IPS-18c (cell line): ENCODE measurements at regions not wholly inside any gene's neighbourhood (a gene's known extent, or its start where the extent isn't known, plus 50 kb on each side); places are given as distances from the start of the nearest gene placed in this dataset.
A peak's percentile ranks its signal among the peaks of the same experiment; 100 is the strongest.
"Not testable (repeated sequence)": the region's sequence is repeated elsewhere in the genome, so short reads cannot be mapped to it uniquely, and the experiment has no call there.

Experiments
- H3K4me3 ChIP-seq: 2 replicates; pipeline ENCODE4 v1.7.0; 2013; ENCODE audit warnings: low read depth, mild to moderate bottlenecking, low read length, moderate library complexity; ENCODE audit not compliant: insufficient read depth
- H3K9me3 ChIP-seq: one replicate; pipeline ENCODE4 v1.6.1; 2013; ENCODE audit warnings: mild to moderate bottlenecking, low read length, moderate library complexity; ENCODE audit not compliant: control insufficient read depth, insufficient read depth

DNA sequence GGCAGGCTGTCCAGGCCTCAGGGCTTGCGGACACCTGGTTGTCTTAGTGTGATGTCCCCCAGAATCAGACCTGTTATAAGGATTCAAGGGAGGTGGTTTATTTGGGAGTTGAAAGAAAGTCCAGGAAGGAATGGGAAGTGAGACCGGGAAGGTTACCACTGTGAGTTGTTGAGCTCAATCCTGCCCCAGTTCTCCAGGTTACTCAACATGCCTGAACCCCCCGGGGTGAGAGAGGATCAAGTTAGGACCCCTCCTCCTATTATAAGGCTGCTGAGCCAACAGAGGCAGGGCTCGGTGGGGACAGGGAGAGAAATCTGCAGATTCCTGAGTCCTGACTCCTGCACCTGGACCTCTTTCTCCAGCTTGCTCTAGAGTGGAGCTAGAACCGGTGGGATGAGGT, 86.4 kb downstream of the MRM1 start:
- H3K9me3 ChIP-seq, result no peaks in the 10 kb centered on the region

DNA sequence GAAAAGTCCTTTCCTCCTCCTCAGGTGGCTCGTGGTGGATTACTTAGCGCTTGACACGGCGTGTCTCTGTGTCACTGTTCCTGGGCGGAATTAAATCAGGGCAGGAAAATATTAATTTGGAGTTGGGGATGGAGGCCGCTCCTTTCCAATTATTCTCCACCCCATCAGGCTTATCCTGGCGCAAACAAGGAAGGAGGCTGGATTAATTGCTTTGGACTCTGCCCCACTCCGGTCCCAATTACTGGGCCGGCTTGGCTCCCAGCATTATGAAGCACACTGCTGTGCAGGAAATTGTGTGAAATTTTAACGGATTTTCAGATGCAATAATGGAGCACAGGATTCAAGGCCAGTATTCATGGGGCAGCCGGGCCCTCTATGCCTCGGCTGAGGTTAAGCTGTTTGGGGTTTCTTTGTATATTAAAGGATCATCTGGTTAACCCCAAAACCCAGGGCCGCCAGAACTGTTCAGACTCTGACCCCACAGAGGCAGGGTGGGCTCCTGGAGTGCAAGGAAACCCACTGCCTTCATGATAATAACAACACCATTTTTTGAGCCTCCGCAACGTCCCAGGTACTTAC, 87.8 kb downstream of the MRM1 start:
- Histone ChIP-seq H3K4me3 (no peak overlapping the region), H3K9me3 (peaks cover under 1% of the 10 kb centered on the region)

More for the DNA sequence above, 86.4 kb downstream of the MRM1 start:
- H3K4me3 ChIP-seq, result no peak overlapping the region; the same call in 1 of the 2 replicates

DNA sequence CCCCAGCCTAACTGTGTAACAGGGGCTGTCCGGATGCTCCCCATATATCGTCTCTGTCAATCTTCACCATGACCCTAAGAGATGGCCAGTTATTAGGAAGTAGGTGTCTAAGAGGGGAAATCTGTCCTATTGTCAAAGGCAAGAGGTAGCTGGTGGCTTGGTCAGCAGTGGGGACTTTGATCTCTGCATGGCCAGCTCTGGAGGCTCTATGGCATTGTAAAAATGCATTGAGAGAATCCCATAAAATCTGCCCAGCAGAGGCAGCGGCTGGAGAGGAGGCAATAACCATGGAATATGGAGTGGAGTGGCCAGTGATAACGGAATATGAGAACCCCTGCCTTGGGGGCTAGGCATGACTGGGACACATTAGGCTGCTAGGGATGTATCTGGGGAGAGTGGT, 88.8 kb downstream of the MRM1 start:
- peaks cover 4% of the 10 kb centered on the region for H3K9me3 ChIP-seq
- H3K4me3 ChIP-seq, result no peak overlapping the region

DNA sequence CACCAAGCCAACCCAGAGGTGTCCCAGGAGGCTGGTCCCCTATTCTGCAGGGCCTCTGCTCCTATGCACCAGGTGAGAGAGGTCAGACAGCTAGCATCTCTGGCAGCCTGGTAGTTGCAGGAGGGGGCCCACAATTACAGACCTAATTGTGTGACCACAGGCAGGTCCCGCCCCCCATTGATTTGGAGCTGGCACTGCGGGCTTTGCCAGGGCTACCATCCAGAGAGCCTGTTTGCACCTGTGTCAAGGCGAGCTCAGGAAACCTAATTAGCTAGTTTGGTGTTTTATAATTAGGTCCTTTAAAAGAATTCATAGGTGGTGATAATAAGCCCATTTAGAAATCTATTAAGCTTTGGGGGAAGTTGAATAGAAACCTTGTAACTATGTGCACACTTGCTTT, 90.2 kb downstream of the MRM1 start:
- peaks cover 4% of the 10 kb centered on the region for H3K9me3 ChIP-seq
- no peak overlapping the region for H3K4me3 ChIP-seq

DNA sequence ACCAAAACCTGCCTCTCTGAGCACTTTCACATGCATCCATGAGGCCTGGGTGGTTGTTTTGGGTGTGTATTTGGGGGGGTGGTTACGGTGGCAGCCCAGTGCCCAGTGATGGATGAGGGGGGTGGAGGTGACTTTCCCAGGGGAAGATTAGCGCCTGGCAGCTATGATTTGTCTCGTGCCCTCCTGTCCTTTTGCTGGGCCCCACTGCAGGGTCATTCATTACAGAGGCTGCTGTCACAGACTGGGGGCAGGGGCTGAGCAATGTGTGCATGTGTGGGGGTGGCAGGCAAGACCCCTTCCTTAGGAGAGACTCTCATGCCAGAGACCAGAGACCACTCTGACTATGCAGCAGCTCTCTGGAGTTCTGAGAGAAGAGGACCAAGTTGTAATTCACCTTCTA, 93.7 kb downstream of the MRM1 start:
- peaks cover 4% of the 10 kb centered on the region for H3K9me3 ChIP-seq
- H3K4me3 ChIP-seq, result no peak overlapping the region

DNA sequence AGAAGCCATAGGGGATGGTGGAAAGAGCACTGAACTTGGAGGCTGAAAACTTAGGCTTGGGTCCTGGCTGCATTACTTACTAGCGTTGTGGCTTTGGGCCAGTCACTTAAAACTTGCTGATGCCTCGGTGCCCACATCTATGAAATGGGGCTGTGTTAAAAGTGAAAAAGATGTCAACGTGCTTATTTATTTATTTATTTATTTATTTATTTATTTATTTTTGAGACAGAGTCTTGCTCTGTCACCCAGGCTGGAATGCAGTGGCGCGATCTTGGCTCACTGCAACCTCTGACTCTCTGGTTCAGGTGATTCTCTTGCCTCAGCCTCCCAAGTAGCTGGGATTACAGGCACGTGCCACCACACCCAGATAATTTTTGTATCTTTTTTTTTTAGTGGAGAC, 94.3 kb downstream of the MRM1 start:
- not testable (repeated sequence) for H3K9me3 ChIP-seq

DNA sequence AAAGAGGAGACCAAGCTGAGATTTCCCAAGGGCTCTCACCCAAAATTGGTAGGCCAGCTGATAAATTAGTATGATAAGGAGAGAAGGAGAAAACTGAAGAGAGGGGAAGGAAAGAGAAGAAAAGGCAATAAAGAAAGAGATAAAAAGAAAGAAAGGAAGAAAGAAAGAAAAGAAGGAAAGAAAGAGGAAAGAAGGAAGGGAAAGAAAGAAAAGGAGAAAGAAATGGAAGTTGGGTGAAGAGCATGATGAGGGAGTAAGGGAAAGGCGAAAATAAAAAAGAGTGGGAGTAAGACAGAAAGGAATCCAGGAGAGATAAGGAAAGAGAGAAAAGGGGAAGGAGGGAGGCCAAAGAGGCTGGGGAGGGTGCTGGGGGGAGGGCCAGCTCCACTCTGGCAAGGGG, 95.4 kb downstream of the MRM1 start:
- no peak overlapping the region; the same call in 1 of the 2 replicates for H3K4me3 ChIP-seq

More for the DNA sequence above, 94.3 kb downstream of the MRM1 start:
- not testable (repeated sequence) for H3K4me3 ChIP-seq

DNA sequence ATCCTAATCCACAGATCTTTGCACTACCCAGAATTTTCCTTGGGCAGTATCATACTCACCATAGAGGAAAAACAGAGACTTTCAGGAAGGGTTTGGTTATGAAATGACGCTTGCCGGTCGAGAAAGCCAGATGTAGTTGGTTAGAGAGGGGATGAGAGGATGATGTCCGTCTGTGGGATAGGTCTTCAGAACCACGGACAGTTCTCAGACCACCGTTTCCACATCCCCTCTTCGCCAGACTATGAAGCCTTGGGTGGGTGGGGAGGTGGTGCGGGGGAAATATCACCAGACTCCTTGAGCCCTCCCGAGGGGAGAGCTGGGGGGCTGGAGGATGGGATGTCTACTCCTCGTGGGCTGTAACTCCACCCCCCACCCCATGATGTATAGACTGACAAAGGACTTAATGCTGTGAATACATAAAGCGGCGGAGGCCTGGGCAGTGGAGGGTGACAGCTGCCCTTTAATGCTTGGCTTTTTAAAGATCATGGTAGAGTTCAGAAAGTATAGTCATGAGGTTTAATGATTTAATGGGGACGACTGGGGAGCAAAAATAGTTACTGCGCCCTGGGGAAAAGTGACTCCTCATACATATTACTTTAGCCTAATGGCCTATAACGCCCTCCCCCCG, 96.6 kb downstream of the MRM1 start:
- Histone ChIP-seq H3K9me3 (peaks cover 4% of the 10 kb centered on the region), H3K4me3 (no peak overlapping the region)

More for the DNA sequence above, 95.4 kb downstream of the MRM1 start:
- peaks cover 4% of the 10 kb centered on the region for H3K9me3 ChIP-seq

DNA sequence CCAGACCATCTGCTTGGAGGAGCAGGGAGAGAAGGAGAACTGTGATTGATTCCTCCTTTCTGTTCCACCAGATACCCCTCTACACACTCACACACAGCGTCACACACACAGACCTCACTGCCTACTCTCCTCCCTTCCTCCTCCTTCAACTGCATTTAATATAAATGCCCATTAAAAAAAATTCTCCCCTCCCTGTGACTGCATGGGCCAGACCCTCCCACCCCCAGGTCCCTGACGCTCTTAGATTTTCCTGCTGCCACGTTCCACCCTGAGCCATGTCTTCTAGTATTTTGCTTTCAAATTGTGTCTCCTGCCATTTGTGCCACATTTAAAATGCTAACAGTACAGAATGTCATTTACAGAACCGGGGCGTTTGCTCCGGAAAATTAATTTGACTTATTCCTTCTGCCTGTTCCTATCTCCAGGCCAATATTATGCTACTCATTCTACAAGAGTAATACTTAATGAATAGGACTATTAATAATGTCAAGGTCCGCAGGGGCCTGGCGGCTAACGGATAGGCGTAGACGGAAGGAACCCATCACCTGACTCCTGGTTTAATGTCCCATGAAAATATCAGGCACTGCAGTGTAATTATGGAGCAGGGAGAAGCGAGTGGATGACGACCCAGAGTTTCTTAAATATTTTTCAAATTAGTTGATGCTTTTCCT, 100.2 kb downstream of the MRM1 start:
- H3K4me3 ChIP-seq, result no peak overlapping the region
- H3K9me3 ChIP-seq, result no peaks in the 10 kb centered on the region

DNA sequence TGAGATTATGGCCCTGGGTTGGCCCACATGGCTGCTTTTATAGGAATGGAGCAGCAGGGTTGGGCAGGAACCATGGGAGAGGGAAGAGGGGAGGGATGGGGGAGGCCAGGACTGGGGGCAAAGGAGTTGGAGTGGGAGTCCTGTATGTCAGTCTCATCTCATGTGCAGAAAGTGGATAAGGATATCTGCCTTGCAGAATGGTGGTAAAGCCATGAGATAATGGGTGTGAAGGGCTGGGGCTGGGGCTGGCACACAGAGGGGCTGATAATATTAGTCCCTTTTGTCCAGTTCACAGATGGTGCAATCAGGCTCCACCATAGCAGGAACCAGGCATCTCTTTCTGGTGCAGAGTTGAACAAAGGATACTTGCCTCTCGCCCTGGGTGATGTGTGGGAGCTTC, 101.3 kb downstream of the MRM1 start:
- no peaks in the 10 kb centered on the region for H3K9me3 ChIP-seq

DNA sequence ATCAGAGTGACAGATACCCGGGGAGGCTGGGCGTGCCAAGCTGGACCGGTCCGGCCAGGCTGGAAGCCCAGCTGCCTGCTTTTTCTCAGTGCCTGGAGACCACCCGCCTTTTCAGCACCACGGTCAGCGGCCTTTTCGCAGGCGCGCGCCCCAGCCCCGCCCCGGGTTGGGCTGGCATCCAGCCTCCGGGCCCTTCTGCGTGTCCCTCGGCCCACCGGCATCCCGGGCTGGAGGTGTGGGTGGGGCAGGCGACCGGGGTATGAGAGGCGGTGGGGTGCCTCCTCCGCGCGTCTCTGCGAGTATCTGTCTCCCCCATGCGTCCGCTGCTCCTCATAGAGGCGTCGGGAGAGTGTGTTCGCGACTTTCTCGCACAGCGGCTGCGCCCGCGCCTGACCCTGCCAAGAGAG, 102.5 kb downstream of the MRM1 start:
- Histone ChIP-seq H3K9me3 (no peaks in the 10 kb centered on the region), H3K4me3 (peak overlapping the region; percentile 38)

More for the DNA sequence above, 101.3 kb downstream of the MRM1 start:
- H3K4me3 ChIP-seq, result no peak overlapping the region

DNA sequence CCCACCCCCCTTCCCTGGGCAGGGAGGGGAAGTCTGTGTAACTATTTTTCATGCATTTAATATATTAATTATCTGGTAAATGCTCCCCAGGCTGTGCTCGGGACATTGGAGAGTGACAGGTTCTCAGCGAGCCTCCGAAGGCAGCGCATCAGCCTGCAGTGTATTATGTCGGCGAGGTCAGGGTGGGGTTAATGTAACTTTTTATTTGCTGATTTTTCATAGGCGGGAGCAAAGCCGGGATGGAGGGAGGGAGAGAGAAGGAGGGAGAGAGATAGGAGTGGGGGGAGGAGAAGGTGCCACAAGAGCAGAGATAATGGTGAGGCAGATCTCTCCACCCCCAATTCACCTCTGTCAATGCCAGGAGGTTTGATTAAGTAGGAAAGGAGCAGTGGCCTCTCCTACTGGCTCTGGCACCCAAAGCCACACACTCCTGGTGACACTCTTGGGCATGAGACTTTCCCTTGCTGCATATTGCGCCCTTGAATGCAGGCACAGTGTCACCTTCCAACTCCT, 104.0 kb downstream of the MRM1 start:
- Histone ChIP-seq H3K4me3 (no peak overlapping the region), H3K9me3 (no peaks in the 10 kb centered on the region)

DNA sequence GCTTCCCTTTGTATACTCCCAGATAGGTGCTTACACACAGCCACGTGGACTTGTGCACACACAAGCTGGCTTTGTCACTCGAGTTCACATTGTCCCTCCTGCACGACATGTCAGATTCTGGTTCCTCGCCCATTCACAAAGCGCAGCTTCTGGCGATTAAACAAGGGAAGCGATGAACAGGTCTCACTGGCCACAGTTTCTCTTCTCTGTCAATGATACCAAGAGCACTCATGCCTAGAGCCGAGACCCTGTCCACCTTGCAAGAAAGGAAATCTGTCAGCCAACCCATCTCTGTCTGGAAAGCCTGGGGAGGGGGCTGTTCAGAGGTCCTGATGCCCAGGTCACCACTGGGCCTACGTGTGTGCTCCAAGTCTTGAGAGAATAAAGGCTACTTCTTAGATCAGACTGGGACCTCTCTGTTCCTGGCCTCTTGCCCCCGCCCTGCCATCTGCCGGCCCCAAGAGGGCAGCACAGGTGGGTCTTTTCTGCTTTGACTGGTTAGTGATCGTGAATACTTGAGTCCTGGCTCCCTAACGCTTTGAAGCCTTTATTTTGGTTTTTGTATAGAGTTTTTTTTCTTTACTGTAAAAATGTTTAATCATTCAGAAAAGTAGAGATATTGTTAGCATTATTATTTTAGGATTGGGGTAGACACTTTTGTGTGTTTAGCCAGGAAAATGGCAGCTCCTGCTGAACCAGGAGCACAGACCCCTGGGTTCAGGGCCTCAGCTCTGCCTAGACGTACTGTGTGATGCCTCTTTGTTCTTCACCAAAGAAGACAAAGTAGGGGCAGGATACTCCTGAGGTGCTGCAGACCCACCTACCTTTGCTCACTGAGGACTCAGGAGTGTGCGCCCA, 104.7 kb downstream of the MRM1 start:
- Histone ChIP-seq H3K9me3 (no peaks in the 10 kb centered on the region), H3K4me3 (no peak overlapping the region)

DNA sequence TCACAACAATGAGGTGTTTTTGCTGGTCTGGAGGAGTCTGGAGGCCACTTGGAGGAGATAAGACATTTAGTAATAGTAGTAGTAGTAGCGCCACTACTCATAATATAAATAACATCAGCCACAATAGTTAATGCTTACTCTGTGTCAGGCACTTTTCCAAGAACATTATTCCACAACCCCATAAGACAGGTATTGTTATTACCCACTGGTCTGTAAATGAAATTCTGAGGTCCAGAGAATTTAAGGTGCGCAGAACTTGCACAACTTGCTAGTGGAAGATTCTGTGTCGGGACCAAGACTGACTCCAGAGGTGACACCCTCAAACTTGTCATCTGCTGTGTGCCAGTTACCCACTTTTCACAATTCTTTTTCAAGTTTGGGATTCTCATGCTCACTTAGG, 106.5 kb downstream of the MRM1 start:
- Histone ChIP-seq H3K9me3 (no peaks in the 10 kb centered on the region), H3K4me3 (no peak overlapping the region)

DNA sequence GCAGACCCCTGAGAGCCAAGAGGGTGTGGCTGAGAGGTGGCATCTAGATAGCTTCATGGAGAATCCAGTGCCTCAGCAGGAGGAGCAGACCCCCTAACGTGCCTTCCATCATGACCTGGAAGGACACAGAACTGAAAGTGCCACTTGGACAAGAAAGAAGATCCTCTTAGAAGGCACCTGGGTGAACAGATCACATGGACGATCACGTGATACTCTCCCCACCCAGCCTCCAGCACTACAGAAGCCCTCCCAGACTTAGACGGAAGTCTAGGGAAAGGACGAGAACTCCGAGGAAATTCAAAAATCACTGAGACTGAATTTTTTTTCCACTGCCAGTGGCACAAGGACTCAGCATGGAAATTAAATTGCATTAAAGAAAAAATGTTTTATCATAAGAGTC, 113.4 kb downstream of the MRM1 start:
- H3K9me3 ChIP-seq, result no peaks in the 10 kb centered on the region
- no peak overlapping the region for H3K4me3 ChIP-seq

DNA sequence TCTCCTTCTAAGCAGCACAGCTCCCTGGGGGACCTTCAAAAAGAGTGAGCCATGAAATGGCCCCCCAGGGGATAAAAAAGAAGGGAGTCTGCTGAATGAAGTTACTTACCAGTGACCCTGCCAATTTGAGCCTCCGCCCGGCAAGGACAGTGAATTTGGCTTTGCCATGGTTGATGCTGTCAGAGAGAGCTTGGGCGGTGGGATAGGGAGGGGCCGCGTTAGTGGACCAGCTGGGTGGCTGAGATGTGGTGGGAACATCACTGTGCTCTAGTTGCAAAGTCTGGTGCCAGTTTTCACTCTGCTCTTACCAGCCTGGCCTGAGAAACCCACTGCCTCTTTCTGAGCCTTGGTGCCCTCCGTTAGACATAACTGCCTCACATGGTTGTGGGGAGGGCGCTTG, 114.6 kb downstream of the MRM1 start:
- H3K9me3 ChIP-seq, result no peaks in the 10 kb centered on the region
- H3K4me3 ChIP-seq, result no peak overlapping the region

DNA sequence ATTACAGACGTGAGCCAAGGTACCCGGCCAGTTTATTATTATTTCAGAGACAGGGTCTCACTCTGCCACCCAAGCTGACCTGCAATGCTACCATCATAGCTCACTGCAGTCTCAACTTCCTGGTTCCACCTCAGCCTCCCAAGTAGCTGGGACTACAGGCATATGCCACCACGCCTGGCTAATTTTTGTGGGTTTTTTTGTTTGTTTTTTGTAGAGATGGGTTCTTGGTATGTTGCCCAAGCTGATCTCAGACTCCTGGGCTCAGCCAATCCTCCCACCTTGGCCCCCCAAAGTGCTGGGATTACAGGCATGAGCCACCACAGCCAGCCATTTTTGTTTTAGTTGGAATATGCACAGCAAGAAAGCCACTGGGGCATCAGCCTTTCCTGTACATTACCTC, 115.7 kb downstream of the MRM1 start:
- Histone ChIP-seq H3K4me3 (no peak overlapping the region), H3K9me3 (no peaks in the 10 kb centered on the region)
